OCI-LY7 (cell line): ENCODE measurements at regions not wholly inside any gene's neighbourhood (a gene's known extent, or its start where the extent isn't known, plus 50 kb on each side); places are given as distances from the start of the nearest gene placed in this dataset.

Source experiments
- BruUV-seq: library from RNA; stranded (reverse); fragments of 400-500 nt; replicated peaks from 2 replicates; lab custom pipeline; 2021; lab: Mats Ljungman, UMichigan
- CTCF ChIA-PET: fragments of 300-600 bp; sonication (Branson Sonifier 250); formaldehyde crosslinking; loops from one replicate; lab custom pipeline; 2022; ENCODE audit warnings: antibody characterized with exemption; ENCODE audit not compliant: unreplicated experiment; lab: Charles Lee
- POLR2A ChIA-PET: fragments of 300-600 bp; sonication (Branson Sonifier 250); formaldehyde crosslinking; loops from one replicate; lab custom pipeline; 2022; ENCODE audit warnings: antibody characterized with exemption; lab: Charles Lee
- DNase-seq: peaks from one replicate; pipeline ENCODE4 v3.0.0-alpha.2; 2015; ENCODE audit warnings: low spot score
- H2AFZ ChIP-seq: fragments of 200-600 bp; sonication (generic), shearing (Covaris generic); 2 replicates; pipeline ENCODE4 v1.6.1; 2014; ENCODE audit warnings: mild to moderate bottlenecking, antibody characterized with exemption, low read length, moderate library complexity
- H3K27ac ChIP-seq: fragments of 200-600 bp; sonication (generic); 2 replicates; pipeline ENCODE4 v1.5.1; 2014; ENCODE audit warnings: mixed run types, low read depth, mild to moderate bottlenecking, moderate library complexity, low read length, inconsistent platforms; ENCODE audit not compliant: poor library complexity, severe bottlenecking
- H3K36me3 ChIP-seq: fragments of 200-600 bp; sonication (generic); 2 replicates; pipeline ENCODE4 v1.6.1; 2014; ENCODE audit warnings: mild to moderate bottlenecking, antibody characterized with exemption, low read length, moderate library complexity, mixed read lengths; ENCODE audit not compliant: insufficient read depth
- H3K4me1 ChIP-seq: fragments of 200-600 bp; sonication (generic); 2 replicates; pipeline ENCODE4 v1.5.1; 2014; ENCODE audit warnings: mild to moderate bottlenecking, low read length; ENCODE audit not compliant: insufficient read depth, poor library complexity, severe bottlenecking
- H3K4me2 ChIP-seq: fragments of 200-600 bp; sonication (generic); 2 replicates; pipeline ENCODE4 v1.6.1; 2014; ENCODE audit warnings: mild to moderate bottlenecking, low read length
- H3K4me3 ChIP-seq: fragments of 200-600 bp; sonication (generic); 2 replicates; pipeline ENCODE4 v1.5.1; 2014; ENCODE audit warnings: mild to moderate bottlenecking, low read depth, low read length; ENCODE audit not compliant: poor library complexity, severe bottlenecking
- H3K79me2 ChIP-seq: fragments of 200-600 bp; sonication (generic); 2 replicates; pipeline ENCODE4 v1.6.1; 2016; ENCODE audit warnings: low read depth, mild to moderate bottlenecking, low read length, moderate library complexity, mixed read lengths; ENCODE audit not compliant: insufficient read depth
- H3K9me2 ChIP-seq: fragments of 200-600 bp; sonication (generic); 2 replicates; pipeline ENCODE4 v1.6.1; 2016; ENCODE audit warnings: mild to moderate bottlenecking, low read length, mixed read lengths; ENCODE audit not compliant: insufficient read depth
- H3K9me3 ChIP-seq: fragments of 200-600 bp; sonication (generic); 2 replicates; pipeline ENCODE4 v1.6.1; 2014; ENCODE audit warnings: mild to moderate bottlenecking, mixed run types, low read length, mixed read lengths
- H4K20me1 ChIP-seq: fragments of 200-600 bp; sonication (generic); 2 replicates; pipeline ENCODE4 v1.6.1; 2014; ENCODE audit warnings: mild to moderate bottlenecking, antibody characterized with exemption, low read length, moderate library complexity, mixed read lengths; ENCODE audit not compliant: insufficient read depth
- EZH2phosphoT487 ChIP-seq: fragments of 200-600 bp; sonication (generic); IDR thresholded peaks from 2 replicates; pipeline ENCODE4 v1.6.1; 2018; ENCODE audit warnings: low read depth, borderline replicate concordance, mild to moderate bottlenecking, mixed run types, antibody characterized with exemption, low read length, moderate library complexity, mixed read lengths
- intact Hi-C: fragments of 100-400 bp; cut with micrococcal nuclease; formaldehyde crosslinking; loops from one replicate; pipeline ENCODE4 v1.10.0; 2022; ENCODE audit not compliant: unreplicated experiment
- TF ChIP-seq, protein P1 (sequence below): fragments of 200-600 bp; sonication (generic); conservative IDR thresholded peaks from 2 replicates; pipeline ENCODE4 v1.5.1; 2014; ENCODE audit warnings: mild to moderate bottlenecking, antibody characterized with exemption, low read length, moderate library complexity, mixed read lengths

GRCh38 chr6:134373282-134373922 lies 55.5 kb upstream of the SGK1 start:
- Histone ChIP-seq H2AFZ (peak overlapping the region; percentile 78; the same call in 1 of the 2 replicates), H3K9me3 (no peaks in the 10 kb centered on the region), H3K79me2 (no peaks in the 10 kb centered on the region), H3K36me3 (no peaks in the 10 kb centered on the region), H4K20me1 (no peaks in the 10 kb centered on the region), H3K4me3 (no peak overlapping the region), H3K4me1 (peaks cover 8% of the 10 kb centered on the region), H3K4me2 (peak overlapping the region; percentile 32; the same call in 1 of the 2 replicates), H3K27ac (no peak overlapping the region), H3K9me2 (0 out of 2 replicates have a peak, but pooled peaks cover 3% of the 10 kb centered on the region)
- DNase-seq, result peak; percentile 39
- POLR2A ChIA-PET, result interaction anchor here (0.6 to 1.9 kb wide), 7 partner anchors 8 to 79 kb away, joined by 3 to 6 read pairs (median 3); no protein-coding TSS in a partner anchor
- no peak for TF ChIP-seq EZH2phosphoT487
- TF ChIP-seq, protein P1, sequence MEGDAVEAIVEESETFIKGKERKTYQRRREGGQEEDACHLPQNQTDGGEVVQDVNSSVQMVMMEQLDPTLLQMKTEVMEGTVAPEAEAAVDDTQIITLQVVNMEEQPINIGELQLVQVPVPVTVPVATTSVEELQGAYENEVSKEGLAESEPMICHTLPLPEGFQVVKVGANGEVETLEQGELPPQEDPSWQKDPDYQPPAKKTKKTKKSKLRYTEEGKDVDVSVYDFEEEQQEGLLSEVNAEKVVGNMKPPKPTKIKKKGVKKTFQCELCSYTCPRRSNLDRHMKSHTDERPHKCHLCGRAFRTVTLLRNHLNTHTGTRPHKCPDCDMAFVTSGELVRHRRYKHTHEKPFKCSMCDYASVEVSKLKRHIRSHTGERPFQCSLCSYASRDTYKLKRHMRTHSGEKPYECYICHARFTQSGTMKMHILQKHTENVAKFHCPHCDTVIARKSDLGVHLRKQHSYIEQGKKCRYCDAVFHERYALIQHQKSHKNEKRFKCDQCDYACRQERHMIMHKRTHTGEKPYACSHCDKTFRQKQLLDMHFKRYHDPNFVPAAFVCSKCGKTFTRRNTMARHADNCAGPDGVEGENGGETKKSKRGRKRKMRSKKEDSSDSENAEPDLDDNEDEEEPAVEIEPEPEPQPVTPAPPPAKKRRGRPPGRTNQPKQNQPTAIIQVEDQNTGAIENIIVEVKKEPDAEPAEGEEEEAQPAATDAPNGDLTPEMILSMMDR, result no peak
- BruUV-seq, result no TSS peak
- CTCF ChIA-PET, result no interaction called here
- intact Hi-C loops, result no loop called here

DNA sequence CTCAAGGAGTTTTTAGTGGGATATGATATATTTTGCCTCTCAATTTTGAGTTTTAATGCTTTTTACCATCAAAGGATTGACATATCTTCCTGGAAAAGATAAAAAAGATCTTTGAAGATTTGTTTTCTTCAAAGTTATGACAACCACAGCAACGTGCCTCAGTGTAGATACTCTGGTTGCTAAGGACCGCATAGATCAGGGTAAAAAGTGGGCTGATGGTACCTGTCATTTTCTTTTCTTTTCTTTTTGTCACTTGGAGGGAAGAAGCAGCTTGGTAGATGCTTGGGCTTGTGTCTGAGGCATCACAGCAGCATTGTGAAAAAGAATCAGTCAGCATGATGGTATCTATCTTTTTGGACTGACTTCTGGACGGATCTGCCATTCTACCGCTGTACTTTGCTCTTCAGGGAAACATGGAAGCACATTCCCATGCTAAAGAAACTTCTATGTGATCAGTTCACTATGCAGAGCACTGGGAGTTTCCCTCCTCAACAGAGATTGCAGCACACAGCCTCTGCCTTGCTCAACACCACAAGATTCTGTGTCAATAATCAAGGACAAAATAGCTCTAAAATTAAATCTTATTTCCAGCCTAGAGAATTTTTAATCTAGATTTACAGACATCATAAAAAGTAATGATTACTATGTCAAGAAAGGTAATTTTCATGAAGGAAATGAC lies 54.8 kb upstream of the SGK1 start:
- Histone ChIP-seq H3K79me2 (no peaks in the 10 kb centered on the region), H3K36me3 (no peaks in the 10 kb centered on the region), H3K4me2 (no peak overlapping the region), H3K4me1 (peaks cover 8% of the 10 kb centered on the region), H3K27ac (no peak overlapping the region), H3K9me3 (no peaks in the 10 kb centered on the region), H2AFZ (peak overlapping the region; percentile 78; the same call in 1 of the 2 replicates), H3K9me2 (0 out of 2 replicates have a peak, but pooled peaks cover 3% of the 10 kb centered on the region), H3K4me3 (no peak overlapping the region), H4K20me1 (no peaks in the 10 kb centered on the region)
- DNase-seq, result no peak
- CTCF ChIA-PET, result no interaction called here
- no TSS peak for BruUV-seq
- intact Hi-C loops, result no loop called here
- POLR2A ChIA-PET, result interaction anchor here (0.5 to 1.9 kb wide), 5 partner anchors 9 to 125 kb away, joined by 3 to 8 read pairs (median 4); no protein-coding TSS in a partner anchor
- no peak for TF ChIP-seq EZH2phosphoT487
- TF ChIP-seq, protein P1, result no peak
